Right lobe of liver (tissue), 4 donors: ENCODE measurements at regions not wholly inside any gene's neighbourhood (a gene's known extent, or its start where the extent isn't known, plus 50 kb on each side); places are given as distances from the start of the nearest gene placed in this dataset.

Experiments
- POLR2A ChIP-seq: fragments of 450-650 bp; IDR thresholded peaks from one replicate; pipeline ENCODE4 v1.6.1; 2017; ENCODE audit warnings: antibody characterized with exemption, mild to moderate bottlenecking
- TF ChIP-seq, protein P1 (sequence below), 4 donors: fragments of 200-600 bp in 3 of 4; fragments of 450-650 bp in 1 of 4; IDR thresholded peaks; one replicate each; pipeline versions ENCODE4 v1.5.1 to v1.8.0; 2016 to 2022; ENCODE audit warnings: antibody characterized with exemption in 4 of 4, mild to moderate bottlenecking in 2 of 4
- donor health status: DM: no; HTN: no; CAD: no.
- donor health status: DM: no; HTN: no; CAD: no.
- donor health status: DM: no; HTN: yes; CAD: no.

DNA sequence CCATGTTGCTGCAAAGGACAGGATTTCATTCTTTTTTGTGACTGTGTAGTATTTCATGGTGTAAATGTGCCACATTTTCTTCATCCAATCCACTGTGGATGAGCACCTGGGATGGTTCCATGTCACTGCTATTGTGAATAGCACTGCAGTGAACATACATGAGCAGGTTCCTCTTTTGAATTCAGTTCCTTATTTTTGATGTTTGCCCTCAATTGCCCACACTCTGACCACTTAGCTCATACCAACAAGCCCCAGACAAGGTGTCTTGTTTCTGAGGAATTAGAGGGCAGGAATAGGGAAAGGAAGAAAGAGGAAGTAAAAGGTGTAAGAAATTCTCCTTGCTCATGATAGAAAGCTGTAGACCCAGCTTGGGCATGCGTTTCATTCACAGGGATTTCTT, 244.2 kb upstream of the ZNF507 start:
- TF ChIP-seq, protein P1, sequence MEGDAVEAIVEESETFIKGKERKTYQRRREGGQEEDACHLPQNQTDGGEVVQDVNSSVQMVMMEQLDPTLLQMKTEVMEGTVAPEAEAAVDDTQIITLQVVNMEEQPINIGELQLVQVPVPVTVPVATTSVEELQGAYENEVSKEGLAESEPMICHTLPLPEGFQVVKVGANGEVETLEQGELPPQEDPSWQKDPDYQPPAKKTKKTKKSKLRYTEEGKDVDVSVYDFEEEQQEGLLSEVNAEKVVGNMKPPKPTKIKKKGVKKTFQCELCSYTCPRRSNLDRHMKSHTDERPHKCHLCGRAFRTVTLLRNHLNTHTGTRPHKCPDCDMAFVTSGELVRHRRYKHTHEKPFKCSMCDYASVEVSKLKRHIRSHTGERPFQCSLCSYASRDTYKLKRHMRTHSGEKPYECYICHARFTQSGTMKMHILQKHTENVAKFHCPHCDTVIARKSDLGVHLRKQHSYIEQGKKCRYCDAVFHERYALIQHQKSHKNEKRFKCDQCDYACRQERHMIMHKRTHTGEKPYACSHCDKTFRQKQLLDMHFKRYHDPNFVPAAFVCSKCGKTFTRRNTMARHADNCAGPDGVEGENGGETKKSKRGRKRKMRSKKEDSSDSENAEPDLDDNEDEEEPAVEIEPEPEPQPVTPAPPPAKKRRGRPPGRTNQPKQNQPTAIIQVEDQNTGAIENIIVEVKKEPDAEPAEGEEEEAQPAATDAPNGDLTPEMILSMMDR (IDR thresholded peaks at IDR 0.05), result no peak
- TF ChIP-seq POLR2A, result no peak
